ENCODE measurements at regions not wholly inside any gene's neighbourhood (a gene's known extent, or its start where the extent isn't known, plus 50 kb on each side); places are given as distances from the start of the nearest gene placed in this dataset.

DNA sequence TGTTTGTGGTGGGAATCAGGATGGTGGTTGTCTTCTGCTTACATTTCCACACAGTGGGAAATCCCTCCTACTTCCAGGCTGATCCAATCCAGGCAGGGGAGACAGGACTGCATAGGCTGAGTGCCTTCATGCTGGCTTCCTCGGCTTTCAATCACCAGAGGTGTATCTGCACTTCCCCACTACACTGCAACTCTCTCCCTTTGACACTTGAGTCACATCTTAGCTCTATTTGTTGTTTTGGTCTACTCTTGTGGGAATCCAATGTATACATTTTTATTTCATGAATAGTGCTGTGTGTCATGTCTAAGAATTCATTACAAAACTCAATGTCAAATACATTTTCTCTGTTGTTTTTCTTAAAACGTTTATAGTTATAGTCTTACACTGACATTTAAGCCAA is 735.6 kb downstream of the XPNPEP1 start (continued):
- TF ChIP-seq, protein P1, sequence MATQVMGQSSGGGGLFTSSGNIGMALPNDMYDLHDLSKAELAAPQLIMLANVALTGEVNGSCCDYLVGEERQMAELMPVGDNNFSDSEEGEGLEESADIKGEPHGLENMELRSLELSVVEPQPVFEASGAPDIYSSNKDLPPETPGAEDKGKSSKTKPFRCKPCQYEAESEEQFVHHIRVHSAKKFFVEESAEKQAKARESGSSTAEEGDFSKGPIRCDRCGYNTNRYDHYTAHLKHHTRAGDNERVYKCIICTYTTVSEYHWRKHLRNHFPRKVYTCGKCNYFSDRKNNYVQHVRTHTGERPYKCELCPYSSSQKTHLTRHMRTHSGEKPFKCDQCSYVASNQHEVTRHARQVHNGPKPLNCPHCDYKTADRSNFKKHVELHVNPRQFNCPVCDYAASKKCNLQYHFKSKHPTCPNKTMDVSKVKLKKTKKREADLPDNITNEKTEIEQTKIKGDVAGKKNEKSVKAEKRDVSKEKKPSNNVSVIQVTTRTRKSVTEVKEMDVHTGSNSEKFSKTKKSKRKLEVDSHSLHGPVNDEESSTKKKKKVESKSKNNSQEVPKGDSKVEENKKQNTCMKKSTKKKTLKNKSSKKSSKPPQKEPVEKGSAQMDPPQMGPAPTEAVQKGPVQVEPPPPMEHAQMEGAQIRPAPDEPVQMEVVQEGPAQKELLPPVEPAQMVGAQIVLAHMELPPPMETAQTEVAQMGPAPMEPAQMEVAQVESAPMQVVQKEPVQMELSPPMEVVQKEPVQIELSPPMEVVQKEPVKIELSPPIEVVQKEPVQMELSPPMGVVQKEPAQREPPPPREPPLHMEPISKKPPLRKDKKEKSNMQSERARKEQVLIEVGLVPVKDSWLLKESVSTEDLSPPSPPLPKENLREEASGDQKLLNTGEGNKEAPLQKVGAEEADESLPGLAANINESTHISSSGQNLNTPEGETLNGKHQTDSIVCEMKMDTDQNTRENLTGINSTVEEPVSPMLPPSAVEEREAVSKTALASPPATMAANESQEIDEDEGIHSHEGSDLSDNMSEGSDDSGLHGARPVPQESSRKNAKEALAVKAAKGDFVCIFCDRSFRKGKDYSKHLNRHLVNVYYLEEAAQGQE (IDR thresholded peaks at IDR 0.05) = no peak
- no peak for TF ChIP-seq FOXA2 (IDR thresholded peaks at IDR 0.05)
- TF ChIP-seq, protein P2, sequence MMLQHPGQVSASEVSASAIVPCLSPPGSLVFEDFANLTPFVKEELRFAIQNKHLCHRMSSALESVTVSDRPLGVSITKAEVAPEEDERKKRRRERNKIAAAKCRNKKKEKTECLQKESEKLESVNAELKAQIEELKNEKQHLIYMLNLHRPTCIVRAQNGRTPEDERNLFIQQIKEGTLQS (IDR thresholded peaks at IDR 0.05) = no peak
- TF ChIP-seq RAD21 (IDR thresholded peaks at IDR 0.05) = no peak
- TF ChIP-seq NR2F2 (IDR thresholded peaks at IDR 0.05) = no peak
- no peak for TF ChIP-seq RXRA (IDR thresholded peaks at IDR 0.05)
- no peak for TF ChIP-seq TAF1 (conservative IDR thresholded peaks at IDR 0.05)

DNA sequence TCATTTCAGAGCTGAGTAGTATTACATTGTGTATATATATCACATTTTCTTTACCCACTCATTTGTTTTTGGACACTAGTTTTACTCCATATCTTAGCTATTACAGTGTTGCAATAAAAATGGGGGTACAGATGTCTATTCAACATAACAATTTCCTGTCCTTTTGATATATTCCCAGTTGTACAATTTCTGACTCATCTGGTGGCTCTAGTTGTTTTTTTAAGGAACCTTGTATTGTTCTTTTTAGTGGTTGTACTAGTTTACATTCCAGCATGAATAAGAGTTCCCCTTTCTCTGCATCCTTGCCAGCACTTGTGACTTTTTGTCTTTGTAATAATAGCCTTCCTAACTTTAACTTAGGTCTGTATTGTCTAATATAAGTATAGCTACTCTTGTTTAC is 739.9 kb downstream of the XPNPEP1 start:
- H3K4me1 ChIP-seq (ENCODE audit: control insufficient read depth in 4 of 4, insufficient read depth in 4 of 4, low read length in 3 of 4) = no peaks in the 10 kb centered on the region
- no peak for TF ChIP-seq RXRA (IDR thresholded peaks at IDR 0.05)
- no peak for TF ChIP-seq YY1 (IDR thresholded peaks at IDR 0.05)
- no peak for TF ChIP-seq JUND (IDR thresholded peaks at IDR 0.05)
- TF ChIP-seq FOXA1 (IDR thresholded peaks at IDR 0.05) = no peak
- TF ChIP-seq RAD21 (IDR thresholded peaks at IDR 0.05) = no peak
- TF ChIP-seq GABPA (IDR thresholded peaks at IDR 0.05 in 1 of 2, conservative IDR thresholded peaks at IDR 0.05 in 1 of 2) = no peak
- TF ChIP-seq, protein P2 (IDR thresholded peaks at IDR 0.05) = no peak
- no peak overlapping the region for H3K4me3 ChIP-seq (ENCODE audit: low read depth in 1 of 3, low read length in 3 of 3)
- H3K27ac ChIP-seq (ENCODE audit: low read depth in 1 of 2, low read length in 2 of 2) = no peak overlapping the region
- H3K9me3 ChIP-seq (ENCODE audit: control insufficient read depth in 4 of 4, low read length in 3 of 4) = peaks cover 0 to 18% (median 5%) of the 10 kb centered on the region in 4 donors
- H3K27me3 ChIP-seq (ENCODE audit: control insufficient read depth in 4 of 4, insufficient read depth in 4 of 4, low read length in 3 of 4) = no peaks in the 10 kb centered on the region
- H3K36me3 ChIP-seq (ENCODE audit: control insufficient read depth in 4 of 4, insufficient read depth in 3 of 4, low read depth in 1 of 4, low read length in 3 of 4) = no peaks in the 10 kb centered on the region
- H3K9ac ChIP-seq (ENCODE audit: low read depth in 1 of 2, low read length in 2 of 2) = no peak overlapping the region
- DNase-seq (ENCODE audit: low spot score) = no peak

DNA sequence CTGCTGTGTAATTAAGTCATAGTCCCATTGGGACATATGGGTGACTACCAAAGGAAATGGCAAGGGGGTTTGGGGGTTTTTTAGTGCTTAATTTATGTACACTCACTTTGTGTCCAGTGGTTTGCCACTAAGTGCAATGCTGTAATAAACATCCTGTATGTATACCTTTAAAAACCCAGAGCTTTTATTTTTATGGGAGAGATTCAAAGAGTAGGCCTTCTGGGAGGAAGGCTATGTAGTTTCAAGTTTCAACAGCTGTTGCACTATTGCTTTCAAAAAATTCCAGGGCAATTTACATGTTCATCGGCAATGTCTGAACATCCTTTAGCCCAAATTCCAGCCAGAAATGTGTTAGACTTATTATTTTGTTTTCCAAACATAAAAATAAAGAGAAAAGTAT is 744.7 kb downstream of the XPNPEP1 start:
- H3K27me3 ChIP-seq (ENCODE audit: control insufficient read depth in 4 of 4, insufficient read depth in 4 of 4, low read length in 3 of 4) = no peaks in the 10 kb centered on the region
- no peaks in the 10 kb centered on the region for H3K9me3 ChIP-seq (ENCODE audit: control insufficient read depth in 4 of 4, low read length in 3 of 4)
- peaks cover 0 to 7% (median 2%) of the 10 kb centered on the region in 4 donors for H3K4me1 ChIP-seq (ENCODE audit: control insufficient read depth in 4 of 4, insufficient read depth in 4 of 4, low read length in 3 of 4)
- H3K4me3 ChIP-seq (ENCODE audit: low read depth in 1 of 3, low read length in 3 of 3) = no peak overlapping the region
- DNase-seq (ENCODE audit: low spot score) = no peak
- 89% methylated on average over 1 of the region's 1 CpG for WGBS
- H3K27ac ChIP-seq (ENCODE audit: low read depth in 1 of 2, low read length in 2 of 2) = no peak overlapping the region
- no peaks in the 10 kb centered on the region for H3K36me3 ChIP-seq (ENCODE audit: control insufficient read depth in 4 of 4, insufficient read depth in 3 of 4, low read depth in 1 of 4, low read length in 3 of 4)
- TF ChIP-seq, protein P3, sequence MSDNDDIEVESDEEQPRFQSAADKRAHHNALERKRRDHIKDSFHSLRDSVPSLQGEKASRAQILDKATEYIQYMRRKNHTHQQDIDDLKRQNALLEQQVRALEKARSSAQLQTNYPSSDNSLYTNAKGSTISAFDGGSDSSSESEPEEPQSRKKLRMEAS (IDR thresholded peaks at IDR 0.05) = no peak
- TF ChIP-seq HNF4G (IDR thresholded peaks at IDR 0.05) (no peak), SP1 (IDR thresholded peaks at IDR 0.05) (no peak), FOXA2 (IDR thresholded peaks at IDR 0.05) (no peak), RAD21 (IDR thresholded peaks at IDR 0.05) (no peak), HNF4A (conservative IDR thresholded peaks at IDR 0.05) (no peak), YY1 (IDR thresholded peaks at IDR 0.05) (no peak), GABPA (IDR thresholded peaks at IDR 0.05 in 1 of 2, conservative IDR thresholded peaks at IDR 0.05 in 1 of 2) (no peak), FOXA1 (IDR thresholded peaks at IDR 0.05) (no peak)
- TF ChIP-seq, protein P4, sequence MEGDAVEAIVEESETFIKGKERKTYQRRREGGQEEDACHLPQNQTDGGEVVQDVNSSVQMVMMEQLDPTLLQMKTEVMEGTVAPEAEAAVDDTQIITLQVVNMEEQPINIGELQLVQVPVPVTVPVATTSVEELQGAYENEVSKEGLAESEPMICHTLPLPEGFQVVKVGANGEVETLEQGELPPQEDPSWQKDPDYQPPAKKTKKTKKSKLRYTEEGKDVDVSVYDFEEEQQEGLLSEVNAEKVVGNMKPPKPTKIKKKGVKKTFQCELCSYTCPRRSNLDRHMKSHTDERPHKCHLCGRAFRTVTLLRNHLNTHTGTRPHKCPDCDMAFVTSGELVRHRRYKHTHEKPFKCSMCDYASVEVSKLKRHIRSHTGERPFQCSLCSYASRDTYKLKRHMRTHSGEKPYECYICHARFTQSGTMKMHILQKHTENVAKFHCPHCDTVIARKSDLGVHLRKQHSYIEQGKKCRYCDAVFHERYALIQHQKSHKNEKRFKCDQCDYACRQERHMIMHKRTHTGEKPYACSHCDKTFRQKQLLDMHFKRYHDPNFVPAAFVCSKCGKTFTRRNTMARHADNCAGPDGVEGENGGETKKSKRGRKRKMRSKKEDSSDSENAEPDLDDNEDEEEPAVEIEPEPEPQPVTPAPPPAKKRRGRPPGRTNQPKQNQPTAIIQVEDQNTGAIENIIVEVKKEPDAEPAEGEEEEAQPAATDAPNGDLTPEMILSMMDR (IDR thresholded peaks at IDR 0.05; ENCODE audit: low read depth, low read length, missing input control) = no peak
- TF ChIP-seq, protein P2 (IDR thresholded peaks at IDR 0.05) = no peak
- TF ChIP-seq, protein P1 (IDR thresholded peaks at IDR 0.05) = no peak
- no peak overlapping the region for H3K9ac ChIP-seq (ENCODE audit: low read depth in 1 of 2, low read length in 2 of 2)

Data from liver (tissue), 8 donors.